GM18951 (cell line): ENCODE measurements at regions not wholly inside any gene's neighbourhood (a gene's known extent, or its start where the extent isn't known, plus 50 kb on each side); places are given as distances from the start of the nearest gene placed in this dataset.
"Not testable (repeated sequence)": the region's sequence is repeated elsewhere in the genome, so short reads cannot be mapped to it uniquely, and the experiment has no call there.

Experiments used
- POLR2A ChIP-seq: IDR thresholded peaks from 4 replicates; pipeline ENCODE4 v1.6.1; 2011; ENCODE audit warnings: mild to moderate bottlenecking; ENCODE audit not compliant: insufficient read length, insufficient read depth; ENCODE audit errors: extremely low read depth
- in situ Hi-C: fragments of 300-500 bp; cut with MboI; formaldehyde crosslinking; loops from one replicate; pipeline ENCODE4 v1.12.0; 2022; ENCODE audit warnings: low sequenced_read_pairs, mixed read lengths, inconsistent platforms; ENCODE audit not compliant: unreplicated experiment

GRCh38 chr18:26642440-26643348, 94.3 kb upstream of the KCTD1 start:
- in situ Hi-C loops: no loop called here
- TF ChIP-seq POLR2A: no peak

GRCh38 chr18:26640541-26640940, 92.2 kb upstream of the KCTD1 start:
- no peak for TF ChIP-seq POLR2A
- in situ Hi-C loops: no loop called here

GRCh38 chr18:26639149-26639548, 90.8 kb upstream of the KCTD1 start:
- no peak for TF ChIP-seq POLR2A
- in situ Hi-C loops: no loop called here

- in situ Hi-C loops: no loop called here
- TF ChIP-seq POLR2A: no peak
These were observed 89.6 kb upstream of the KCTD1 start for GRCh38 chr18:26637983-26638382.

- TF ChIP-seq POLR2A: no peak
These were observed 89.0 kb upstream of the KCTD1 start for GRCh38 chr18:26637324-26637723.

GRCh38 chr18:26635466-26635865, 87.1 kb upstream of the KCTD1 start:
- in situ Hi-C loops: no loop called here
- TF ChIP-seq POLR2A: no peak

More at GRCh38 chr18:26637324-26637723, 89.0 kb upstream of the KCTD1 start:
- in situ Hi-C loops: no loop called here

GRCh38 chr18:26634631-26635030, 86.3 kb upstream of the KCTD1 start:
- TF ChIP-seq POLR2A: no peak
- in situ Hi-C loops: no loop called here

- in situ Hi-C loops: no loop called here
- TF ChIP-seq POLR2A: no peak
These were observed 82.8 kb upstream of the KCTD1 start for GRCh38 chr18:26631135-26631534.

- in situ Hi-C loops: no loop called here
- no peak for TF ChIP-seq POLR2A
These were observed 82.2 kb upstream of the KCTD1 start for GRCh38 chr18:26630596-26630995.

GRCh38 chr18:26628017-26628416, 79.7 kb upstream of the KCTD1 start:
- in situ Hi-C loops: no loop called here
- TF ChIP-seq POLR2A: no peak

GRCh38 chr18:26624443-26624842, 76.1 kb upstream of the KCTD1 start:
- in situ Hi-C loops: no loop called here
- no peak for TF ChIP-seq POLR2A

- in situ Hi-C loops: not testable (repeated sequence)
These were observed 75.0 kb upstream of the KCTD1 start for GRCh38 chr18:26623314-26623713.

GRCh38 chr18:26621161-26622026, 73.0 kb upstream of the KCTD1 start:
- no peak for TF ChIP-seq POLR2A
- in situ Hi-C loops: no loop called here

- in situ Hi-C loops: no loop called here
- no peak for TF ChIP-seq POLR2A
These were observed 71.0 kb upstream of the KCTD1 start for GRCh38 chr18:26619350-26619749.

GRCh38 chr18:26618135-26618534, 69.8 kb upstream of the KCTD1 start:
- in situ Hi-C loops: no loop called here
- TF ChIP-seq POLR2A: no peak
